Memory B cell (primary cell): ENCODE measurements at regions not wholly inside any gene's neighbourhood (a gene's known extent, or its start where the extent isn't known, plus 50 kb on each side); places are given as distances from the start of the nearest gene placed in this dataset.
"Not testable (repeated sequence)": the region's sequence is repeated elsewhere in the genome, so short reads cannot be mapped to it uniquely, and the experiment has no call there.

Source experiments
- ATAC-seq: fragments of 150-1000 bp; cut with Tn5 transposase; 2 replicates; pipeline ENCODE4 v1.10.0; 2021; ENCODE audit warnings: low read depth, mild to moderate bottlenecking, moderate library complexity
- DNase-seq, 2 donors: peaks; one replicate each; pipeline ENCODE4 v3.0.0; 2022; ENCODE audit warnings: low spot score in 2 of 2
- H3K27ac Mint-ChIP-seq: one replicate; pipeline ENCODE4 v1.8.0; 2022; ENCODE audit warnings: mild to moderate bottlenecking, moderate library complexity, mixed read lengths
- H3K27me3 Mint-ChIP-seq: one replicate; pipeline ENCODE4 v1.8.0; 2022; ENCODE audit warnings: mixed read lengths
- H3K36me3 Mint-ChIP-seq: one replicate; pipeline ENCODE4 v1.8.0; 2022; ENCODE audit warnings: mild to moderate bottlenecking, mixed read lengths
- H3K4me1 Mint-ChIP-seq: one replicate; pipeline ENCODE4 v1.8.0; 2022; ENCODE audit warnings: mixed read lengths
- H3K4me3 Mint-ChIP-seq: one replicate; pipeline ENCODE4 v1.8.0; 2022; ENCODE audit warnings: mild to moderate bottlenecking, moderate library complexity, mixed read lengths
- H3K9me3 Mint-ChIP-seq: one replicate; pipeline ENCODE4 v1.8.0; 2022; ENCODE audit warnings: mixed read lengths

DNA sequence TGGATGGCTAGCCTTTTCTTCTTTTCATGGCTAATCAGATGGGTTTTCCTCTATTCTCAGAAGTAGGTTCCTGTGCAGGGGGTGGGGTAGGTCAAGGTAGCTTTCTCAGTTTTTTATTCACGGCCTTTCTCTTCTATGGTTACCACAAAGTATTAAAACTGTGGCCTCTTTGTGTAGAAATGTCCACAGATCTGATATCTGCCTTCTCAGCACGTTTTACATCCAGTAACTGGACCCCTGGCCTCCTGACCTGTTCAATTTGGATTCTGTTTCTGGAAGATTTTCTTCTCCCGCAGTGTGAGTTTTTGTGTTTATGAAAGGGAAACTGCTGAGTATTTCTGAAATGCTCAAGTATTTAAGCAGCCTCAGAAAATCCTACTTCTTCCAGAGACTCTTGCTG, 688.5 kb downstream of the RAPGEF2 start:
- Mint-ChIP-seq H3K9me3 (peaks cover 2% of the 10 kb centered on the region), H3K4me3 (no peak overlapping the region), H3K27ac (no peak overlapping the region), H3K27me3 (no peaks in the 10 kb centered on the region), H3K4me1 (no peaks in the 10 kb centered on the region), H3K36me3 (no peaks in the 10 kb centered on the region)
- DNase-seq (no peak), ATAC-seq (no peak)

DNA sequence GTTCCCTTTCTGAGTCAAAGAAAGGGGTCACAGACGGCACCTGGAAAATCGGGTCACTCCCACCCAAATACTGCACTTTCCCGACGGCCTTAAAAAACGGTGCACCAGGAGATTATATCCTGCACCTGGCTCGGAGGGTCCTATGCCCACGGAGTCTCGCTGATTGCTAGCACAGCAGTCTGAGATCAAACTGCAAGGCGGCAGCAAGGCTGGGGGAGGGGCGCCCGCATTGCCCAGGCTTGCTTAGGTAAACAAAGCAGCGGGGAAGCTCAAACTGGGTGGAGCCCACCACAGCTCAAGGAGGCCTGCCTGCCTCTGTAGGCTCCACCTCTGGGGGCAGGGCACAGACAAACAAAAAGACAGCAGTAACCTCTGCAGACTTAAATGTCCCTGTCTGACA, 701.7 kb downstream of the RAPGEF2 start:
- not testable (repeated sequence) for H3K27me3 Mint-ChIP-seq, H3K9me3 Mint-ChIP-seq, H3K4me1 Mint-ChIP-seq, DNase-seq, H3K4me3 Mint-ChIP-seq, H3K36me3 Mint-ChIP-seq, ATAC-seq, H3K27ac Mint-ChIP-seq

GRCh38 chr4:159823743-159824142, 720.9 kb downstream of the RAPGEF2 start:
- H3K9me3 Mint-ChIP-seq, result peaks cover 13% of the 10 kb centered on the region
- no peak overlapping the region for H3K4me3 Mint-ChIP-seq
- ATAC-seq (no peak), DNase-seq (no peak)
- no peaks in the 10 kb centered on the region for H3K36me3 Mint-ChIP-seq
- H3K27ac Mint-ChIP-seq, result no peak overlapping the region
- no peaks in the 10 kb centered on the region for H3K27me3 Mint-ChIP-seq
- H3K4me1 Mint-ChIP-seq, result no peaks in the 10 kb centered on the region

DNA sequence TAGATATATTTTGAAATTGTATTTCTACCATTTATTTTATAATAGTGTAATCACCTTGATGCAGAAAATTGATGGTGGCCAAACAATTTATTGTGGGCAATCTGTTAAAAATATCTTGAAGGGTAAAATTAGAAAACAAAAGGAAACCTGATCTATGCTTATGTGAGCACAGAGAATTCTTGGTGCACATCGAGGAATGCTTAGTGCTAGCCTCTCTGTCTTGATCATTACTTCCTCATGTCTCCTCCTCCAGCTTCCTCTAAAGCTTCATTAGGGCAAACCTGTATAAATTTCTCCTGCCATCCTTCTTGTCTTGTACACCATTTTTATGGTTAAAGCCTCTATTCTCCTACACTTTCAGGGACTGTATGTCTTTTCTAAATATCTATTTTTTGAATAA, 725.8 kb downstream of the RAPGEF2 start:
- H3K4me1 Mint-ChIP-seq, result no peaks in the 10 kb centered on the region
- peaks cover 10% of the 10 kb centered on the region for H3K9me3 Mint-ChIP-seq
- ATAC-seq (no peak), DNase-seq (no peak)
- no peak overlapping the region for H3K4me3 Mint-ChIP-seq
- no peaks in the 10 kb centered on the region for H3K27me3 Mint-ChIP-seq
- H3K27ac Mint-ChIP-seq, result no peak overlapping the region
- H3K36me3 Mint-ChIP-seq, result no peaks in the 10 kb centered on the region

- ATAC-seq (no peak), DNase-seq (no peak)
- Mint-ChIP-seq H3K27ac (no peak overlapping the region), H3K9me3 (peaks cover 8% of the 10 kb centered on the region), H3K27me3 (no peaks in the 10 kb centered on the region), H3K4me3 (no peak overlapping the region), H3K4me1 (no peaks in the 10 kb centered on the region), H3K36me3 (no peaks in the 10 kb centered on the region)
Observed at GRCh38 chr4:159829184-159829583, 726.3 kb downstream of the RAPGEF2 start.

DNA sequence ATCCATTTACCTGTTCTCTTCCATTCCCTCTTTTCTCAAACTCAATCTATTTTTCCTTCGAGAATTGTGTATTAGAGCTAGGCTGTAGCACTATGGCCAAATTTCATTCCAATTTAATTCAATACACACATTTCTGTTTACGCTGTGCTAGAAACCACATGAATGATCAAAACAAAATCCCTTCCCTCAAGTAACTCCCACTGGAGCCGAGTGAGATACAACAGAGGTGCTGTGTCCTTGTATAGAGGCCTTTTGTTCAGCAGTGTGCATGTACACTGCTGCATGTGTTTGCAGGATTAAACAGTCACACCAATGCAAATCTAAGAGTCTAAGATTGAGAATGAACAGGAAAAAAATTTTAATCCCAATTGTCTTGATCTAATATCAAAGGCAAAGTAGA, 734.2 kb downstream of the RAPGEF2 start:
- Mint-ChIP-seq H3K4me3 (no peak overlapping the region), H3K9me3 (peaks cover 4% of the 10 kb centered on the region), H3K36me3 (no peaks in the 10 kb centered on the region), H3K27ac (no peak overlapping the region), H3K27me3 (no peaks in the 10 kb centered on the region), H3K4me1 (no peaks in the 10 kb centered on the region)
- ATAC-seq (no peak), DNase-seq (no peak)

DNA sequence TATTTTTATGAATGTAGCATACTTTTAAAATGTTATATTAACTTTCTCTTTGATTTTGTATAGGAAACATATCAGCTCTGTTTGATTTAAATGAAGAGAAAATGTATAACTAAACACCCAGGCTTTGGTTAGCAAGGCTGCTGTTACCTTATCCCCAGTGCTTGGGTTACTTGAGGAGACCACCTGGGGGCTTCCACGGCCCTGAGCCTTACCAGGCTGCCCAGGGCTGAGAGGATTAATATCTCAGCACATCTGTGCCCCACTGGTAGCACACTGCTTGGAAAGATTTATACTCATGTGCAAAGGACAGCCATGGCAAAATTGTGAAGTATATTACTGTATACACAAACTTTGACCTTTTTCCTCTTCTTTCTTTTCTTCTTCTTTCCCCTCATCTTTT, 752.9 kb downstream of the RAPGEF2 start:
- no peak for ATAC-seq
- no peak for DNase-seq
- Mint-ChIP-seq H3K27me3 (no peaks in the 10 kb centered on the region), H3K36me3 (peaks cover 2% of the 10 kb centered on the region), H3K4me1 (no peaks in the 10 kb centered on the region), H3K4me3 (no peak overlapping the region), H3K27ac (no peak overlapping the region), H3K9me3 (peaks cover 3% of the 10 kb centered on the region)

DNA sequence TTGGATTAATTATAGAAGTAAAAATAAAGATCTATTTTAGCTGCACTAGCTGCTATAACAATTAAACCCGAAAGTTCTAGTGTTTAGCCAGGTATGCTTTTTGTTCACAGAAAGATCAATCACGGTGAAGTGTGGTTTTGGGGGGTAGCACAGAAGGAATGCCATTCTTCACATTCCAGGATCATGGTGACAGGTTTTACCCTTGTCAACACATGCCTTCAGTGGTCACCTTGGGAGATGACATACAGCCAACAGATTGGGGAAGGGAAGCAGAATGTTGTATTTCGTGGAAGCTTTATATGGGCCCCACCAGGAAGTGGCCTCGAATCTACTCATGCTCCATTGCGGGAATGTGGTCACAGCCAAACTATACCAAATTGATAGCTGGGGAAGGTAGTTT, 753.6 kb downstream of the RAPGEF2 start:
- no peak overlapping the region for H3K4me3 Mint-ChIP-seq
- no peak for DNase-seq
- H3K4me1 Mint-ChIP-seq, result no peaks in the 10 kb centered on the region
- H3K27me3 Mint-ChIP-seq, result no peaks in the 10 kb centered on the region
- no peak for ATAC-seq
- peaks cover 3% of the 10 kb centered on the region for H3K9me3 Mint-ChIP-seq
- no peak overlapping the region for H3K27ac Mint-ChIP-seq
- peaks cover 2% of the 10 kb centered on the region for H3K36me3 Mint-ChIP-seq

DNA sequence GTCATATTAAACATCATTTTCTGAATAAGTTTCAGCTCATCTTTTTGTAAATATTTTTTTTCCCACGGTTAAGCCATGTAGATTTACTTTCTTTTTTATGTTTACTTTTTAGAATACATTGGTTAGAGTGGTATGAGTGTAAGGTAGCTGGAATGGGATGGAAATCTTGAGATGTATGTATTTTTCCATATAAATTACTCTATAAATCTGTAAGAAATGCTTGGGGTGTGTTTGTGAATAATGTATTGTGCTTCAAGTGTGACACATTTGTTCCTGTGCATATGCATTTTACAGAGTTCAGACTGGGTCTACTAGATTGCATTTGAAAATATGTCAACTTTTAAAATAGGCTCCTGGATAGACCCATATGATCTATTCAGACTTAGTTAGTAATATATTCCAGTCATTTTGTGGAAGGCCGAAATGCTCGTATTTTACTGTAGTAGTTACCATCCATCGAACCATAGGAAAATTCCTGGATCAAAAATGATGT, 756.8 kb downstream of the RAPGEF2 start:
- no peaks in the 10 kb centered on the region for H3K27me3 Mint-ChIP-seq
- ATAC-seq, result no peak
- peaks cover 4% of the 10 kb centered on the region for H3K9me3 Mint-ChIP-seq
- no peak for DNase-seq
- no peaks in the 10 kb centered on the region for H3K4me1 Mint-ChIP-seq
- peaks cover 2% of the 10 kb centered on the region for H3K36me3 Mint-ChIP-seq
- no peak overlapping the region for H3K4me3 Mint-ChIP-seq
- no peak overlapping the region for H3K27ac Mint-ChIP-seq

GRCh38 chr4:159860945-159861344, 758.1 kb downstream of the RAPGEF2 start:
- Mint-ChIP-seq H3K27ac (no peak overlapping the region), H3K9me3 (peaks cover 6% of the 10 kb centered on the region), H3K4me3 (no peak overlapping the region), H3K27me3 (no peaks in the 10 kb centered on the region), H3K4me1 (no peaks in the 10 kb centered on the region), H3K36me3 (peaks cover 2% of the 10 kb centered on the region)
- ATAC-seq, result no peak
- DNase-seq, result no peak

DNA sequence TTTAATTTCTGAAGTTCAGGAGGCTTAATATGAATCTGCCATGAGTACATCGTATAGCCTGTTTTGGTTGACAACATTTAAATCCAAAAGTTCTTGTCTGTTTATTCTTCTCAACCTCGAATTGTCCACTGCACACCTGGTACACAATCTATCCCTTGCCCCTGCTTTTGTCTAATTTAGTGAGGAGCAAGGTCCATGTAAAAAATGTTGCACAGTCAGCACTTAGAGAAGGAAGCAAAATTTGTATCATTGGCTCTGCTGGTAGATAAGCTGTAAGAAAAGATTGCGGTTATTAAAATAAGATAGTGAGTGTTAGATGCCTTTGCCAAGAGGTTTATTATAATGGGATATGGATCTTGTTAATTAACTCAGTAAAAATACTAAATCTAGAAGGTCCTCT, 761.5 kb downstream of the RAPGEF2 start:
- Mint-ChIP-seq H3K36me3 (no peaks in the 10 kb centered on the region), H3K4me3 (no peak overlapping the region), H3K9me3 (peaks cover 3% of the 10 kb centered on the region), H3K4me1 (no peaks in the 10 kb centered on the region), H3K27ac (no peak overlapping the region), H3K27me3 (no peaks in the 10 kb centered on the region)
- DNase-seq (no peak), ATAC-seq (no peak)

GRCh38 chr4:159867673-159868072, 764.8 kb downstream of the RAPGEF2 start:
- no peak for DNase-seq
- peaks cover 6% of the 10 kb centered on the region for H3K9me3 Mint-ChIP-seq
- H3K4me1 Mint-ChIP-seq, result no peaks in the 10 kb centered on the region
- no peaks in the 10 kb centered on the region for H3K36me3 Mint-ChIP-seq
- no peak for ATAC-seq
- H3K27me3 Mint-ChIP-seq, result no peaks in the 10 kb centered on the region
- no peak overlapping the region for H3K4me3 Mint-ChIP-seq
- H3K27ac Mint-ChIP-seq, result no peak overlapping the region

DNA sequence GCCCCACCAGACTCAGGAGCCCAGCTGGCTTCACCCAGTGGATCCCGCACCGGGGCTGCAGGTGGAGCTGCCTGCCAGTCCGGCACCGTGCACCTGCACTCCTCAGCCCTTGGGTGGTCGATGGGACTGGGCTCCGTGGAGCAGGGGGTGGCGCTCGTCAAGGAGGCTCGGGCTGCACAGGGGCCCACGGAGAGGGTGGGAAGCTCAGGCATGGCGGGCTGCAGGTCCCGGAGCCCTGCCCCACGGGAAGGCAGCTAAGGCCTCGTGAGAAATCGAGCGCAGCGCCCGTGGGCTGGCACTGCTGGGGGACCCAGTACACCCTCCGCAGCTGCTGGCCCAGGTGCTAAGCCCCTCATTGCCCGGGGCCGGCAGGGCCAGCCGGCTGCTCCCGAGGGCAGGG, 766.1 kb downstream of the RAPGEF2 start:
- peaks cover 11% of the 10 kb centered on the region for H3K9me3 Mint-ChIP-seq

GRCh38 chr4:159871141-159871540, 768.3 kb downstream of the RAPGEF2 start:
- Mint-ChIP-seq H3K36me3 (no peaks in the 10 kb centered on the region), H3K27me3 (no peaks in the 10 kb centered on the region), H3K4me3 (no peak overlapping the region), H3K27ac (no peak overlapping the region), H3K4me1 (no peaks in the 10 kb centered on the region), H3K9me3 (peaks cover 13% of the 10 kb centered on the region)
- ATAC-seq, result no peak
- DNase-seq, result no peak

More for the DNA sequence above, 766.1 kb downstream of the RAPGEF2 start:
- not testable (repeated sequence) for H3K27me3 Mint-ChIP-seq, H3K27ac Mint-ChIP-seq, H3K36me3 Mint-ChIP-seq, DNase-seq, H3K4me3 Mint-ChIP-seq, ATAC-seq, H3K4me1 Mint-ChIP-seq

- H3K4me1 Mint-ChIP-seq, result no peaks in the 10 kb centered on the region
- no peaks in the 10 kb centered on the region for H3K36me3 Mint-ChIP-seq
- H3K27me3 Mint-ChIP-seq, result no peaks in the 10 kb centered on the region
- H3K27ac Mint-ChIP-seq, result no peak overlapping the region
- DNase-seq, result no peak
- ATAC-seq, result no peak
- H3K4me3 Mint-ChIP-seq, result no peak overlapping the region
- H3K9me3 Mint-ChIP-seq, result peaks cover 4% of the 10 kb centered on the region
Observed at GRCh38 chr4:159881158-159881557, 778.3 kb downstream of the RAPGEF2 start.
